Keratinocyte (primary cell): ENCODE measurements at regions not wholly inside any gene's neighbourhood (a gene's known extent, or its start where the extent isn't known, plus 50 kb on each side); places are given as distances from the start of the nearest gene placed in this dataset.

Source experiments
- DNase-seq: peaks from one replicate; pipeline ENCODE4 v3.0.0-alpha.2; 2011; ENCODE audit warnings: low read depth, missing footprints, low spot score
- FAIRE-seq: peaks from 2 replicates; lab custom pipeline; 2011; peaks lifted over from hg19 to GRCh38; lab: Jason Lieb, UNC
- H2AFZ ChIP-seq: 2 replicates; pipeline ENCODE4 v1.6.0; 2012; ENCODE audit warnings: low read length, control low read depth, inconsistent platforms; ENCODE audit not compliant: control insufficient read depth
- H3K27ac ChIP-seq: 2 replicates; pipeline ENCODE4 v1.5.1; 2011; ENCODE audit warnings: low read length; ENCODE audit not compliant: control insufficient read depth, insufficient read depth
- H3K27me3 ChIP-seq: 3 replicates; pipeline ENCODE4 v1.6.0; 2011; ENCODE audit warnings: low read length; ENCODE audit not compliant: control insufficient read depth, insufficient read depth; ENCODE audit errors: extremely low read depth
- H3K36me3 ChIP-seq, 2 experiments: 2 replicates in 1 of 2; 3 replicates in 1 of 2; pipeline ENCODE4 v1.5.1; 2011; ENCODE audit warnings: low read length in 2 of 2, mild to moderate bottlenecking in 1 of 2; ENCODE audit not compliant: control insufficient read depth in 2 of 2, insufficient read depth in 2 of 2; ENCODE audit errors: extremely low read depth in 1 of 2
- H3K4me1 ChIP-seq: 3 replicates; pipeline ENCODE4 v1.5.1; 2011; ENCODE audit warnings: low read length; ENCODE audit not compliant: control insufficient read depth, insufficient read depth; ENCODE audit errors: extremely low read depth
- H3K4me2 ChIP-seq: 3 replicates; pipeline ENCODE4 v1.6.0; 2011; ENCODE audit warnings: low read depth, low read length; ENCODE audit not compliant: control insufficient read depth, insufficient read depth; ENCODE audit errors: extremely low read depth
- H3K4me3 ChIP-seq, 3 experiments: fragments of 200-600 bp in 1 of 3; sonication (generic) in 1 of 3; 2 replicates in 2 of 3; 3 replicates in 1 of 3; pipeline ENCODE4 v1.5.1; 2011 to 2016; ENCODE audit warnings: low read length in 3 of 3, mild to moderate bottlenecking in 3 of 3, control low read depth in 2 of 3, inconsistent platforms in 1 of 3, low read depth in 1 of 3, mixed read lengths in 1 of 3, mixed run types in 1 of 3, moderate library complexity in 1 of 3; ENCODE audit not compliant: control insufficient read depth in 2 of 3, insufficient read depth in 2 of 3; ENCODE audit errors: extremely low read depth in 1 of 3
- H3K79me2 ChIP-seq: 2 replicates; pipeline ENCODE4 v1.6.0; 2012; ENCODE audit warnings: low read length; ENCODE audit not compliant: control insufficient read depth, insufficient read depth
- H3K9ac ChIP-seq: 3 replicates; pipeline ENCODE4 v1.6.0; 2011; ENCODE audit warnings: low read length; ENCODE audit not compliant: control insufficient read depth, insufficient read depth; ENCODE audit errors: extremely low read depth
- H3K9me1 ChIP-seq: 3 replicates; pipeline ENCODE4 v1.6.0; 2011; ENCODE audit warnings: low read length; ENCODE audit not compliant: control insufficient read depth, insufficient read depth; ENCODE audit errors: extremely low read depth
- H3K9me3 ChIP-seq: 2 replicates; pipeline ENCODE4 v1.5.1; 2012; ENCODE audit warnings: low read depth, low read length; ENCODE audit not compliant: control insufficient read depth
- H4K20me1 ChIP-seq: 3 replicates; pipeline ENCODE4 v1.6.0; 2011; ENCODE audit warnings: low read length; ENCODE audit not compliant: control insufficient read depth, insufficient read depth; ENCODE audit errors: extremely low read depth
- EZH2 ChIP-seq: IDR thresholded peaks from one replicate; pipeline ENCODE4 v1.6.1; 2012; ENCODE audit warnings: inconsistent platforms, mild to moderate bottlenecking, low read length, moderate library complexity
- dilution Hi-C: fragments of 300-500 bp; cut with MboI; formaldehyde crosslinking; loops from one replicate; pipeline ENCODE4 v1.7.0; 2020; ENCODE audit warnings: low sequenced_read_pairs; ENCODE audit not compliant: extremely low pct_ligation_motif_present
- TF ChIP-seq, protein P1 (sequence below), 3 experiments: IDR thresholded peaks in 1 of 3; conservative IDR thresholded peaks in 1 of 3; optimal IDR thresholded peaks in 1 of 3; 2 replicates in 2 of 3; 3 replicates in 1 of 3; pipeline versions ENCODE3 to v1.5.1; 2011; ENCODE audit warnings: low read length in 3 of 3, mild to moderate bottlenecking in 3 of 3, moderate library complexity in 2 of 3, control low read depth in 1 of 3, inconsistent platforms in 1 of 3; ENCODE audit not compliant: insufficient read depth in 2 of 3; ENCODE audit errors: extremely low read depth in 1 of 3

DNA sequence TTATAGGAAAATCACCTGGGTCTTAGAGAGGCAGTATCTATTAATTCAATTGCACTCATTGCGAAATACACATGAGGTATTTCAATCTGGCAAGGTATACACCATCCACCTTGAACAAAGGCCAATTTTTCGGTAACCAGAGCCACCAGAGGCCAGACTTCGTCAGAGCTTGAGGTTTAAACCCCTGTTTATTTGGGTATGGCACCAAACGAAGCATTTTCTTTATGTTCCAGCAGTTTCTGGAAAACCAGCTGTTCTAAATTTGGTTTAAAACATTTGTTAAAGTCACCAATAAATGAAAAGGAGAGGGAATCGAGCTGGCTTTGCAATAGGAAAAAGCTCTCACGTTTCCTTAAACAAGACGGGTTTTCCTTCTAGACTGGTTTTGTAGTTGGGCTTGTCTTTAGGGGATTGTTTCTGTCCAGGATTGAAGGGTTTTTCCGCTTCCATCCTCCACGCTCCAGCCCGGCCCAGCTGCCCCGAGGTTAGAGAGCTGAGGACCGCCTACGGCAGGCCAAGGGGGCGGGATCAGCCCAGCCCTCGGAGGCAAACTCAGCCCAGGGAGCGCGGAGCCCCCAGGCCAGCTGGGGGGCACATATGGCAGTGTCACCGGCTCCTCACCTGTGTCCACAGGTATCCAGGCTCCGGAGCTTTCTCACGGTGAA lies 539.4 kb upstream of the MGMT start:
- no peaks in the 10 kb centered on the region for H3K27me3 ChIP-seq
- no peaks in the 10 kb centered on the region for H4K20me1 ChIP-seq
- no peak overlapping the region for H3K4me2 ChIP-seq
- FAIRE-seq = no peak
- H2AFZ ChIP-seq = no peak overlapping the region
- no peak for DNase-seq
- no peak overlapping the region for H3K4me3 ChIP-seq
- H3K4me1 ChIP-seq = no peaks in the 10 kb centered on the region
- H3K9ac ChIP-seq = no peak overlapping the region
- no peaks in the 10 kb centered on the region for H3K79me2 ChIP-seq
- TF ChIP-seq EZH2 = no peak
- TF ChIP-seq, protein P1, sequence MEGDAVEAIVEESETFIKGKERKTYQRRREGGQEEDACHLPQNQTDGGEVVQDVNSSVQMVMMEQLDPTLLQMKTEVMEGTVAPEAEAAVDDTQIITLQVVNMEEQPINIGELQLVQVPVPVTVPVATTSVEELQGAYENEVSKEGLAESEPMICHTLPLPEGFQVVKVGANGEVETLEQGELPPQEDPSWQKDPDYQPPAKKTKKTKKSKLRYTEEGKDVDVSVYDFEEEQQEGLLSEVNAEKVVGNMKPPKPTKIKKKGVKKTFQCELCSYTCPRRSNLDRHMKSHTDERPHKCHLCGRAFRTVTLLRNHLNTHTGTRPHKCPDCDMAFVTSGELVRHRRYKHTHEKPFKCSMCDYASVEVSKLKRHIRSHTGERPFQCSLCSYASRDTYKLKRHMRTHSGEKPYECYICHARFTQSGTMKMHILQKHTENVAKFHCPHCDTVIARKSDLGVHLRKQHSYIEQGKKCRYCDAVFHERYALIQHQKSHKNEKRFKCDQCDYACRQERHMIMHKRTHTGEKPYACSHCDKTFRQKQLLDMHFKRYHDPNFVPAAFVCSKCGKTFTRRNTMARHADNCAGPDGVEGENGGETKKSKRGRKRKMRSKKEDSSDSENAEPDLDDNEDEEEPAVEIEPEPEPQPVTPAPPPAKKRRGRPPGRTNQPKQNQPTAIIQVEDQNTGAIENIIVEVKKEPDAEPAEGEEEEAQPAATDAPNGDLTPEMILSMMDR (optimal IDR thresholded peaks at IDR 0.05 in 1 of 3, IDR thresholded peaks at IDR 0.05 in 1 of 3, conservative IDR thresholded peaks at IDR 0.05 in 1 of 3; ENCODE audit: extremely low read depth in 1 of 3, insufficient read depth in 2 of 3, low read length in 3 of 3) = no peak
- no peak overlapping the region for H3K27ac ChIP-seq
- no peaks in the 10 kb centered on the region for H3K9me1 ChIP-seq
- dilution Hi-C loops = no loop called here
- no peaks in the 10 kb centered on the region for H3K9me3 ChIP-seq
- H3K36me3 ChIP-seq = no peaks in the 10 kb centered on the region

GRCh38 chr10:128928231-128928836 lies 538.7 kb upstream of the MGMT start:
- Histone ChIP-seq H3K4me3 (no peak overlapping the region), H3K27ac (no peak overlapping the region), H3K9me1 (no peaks in the 10 kb centered on the region), H3K79me2 (no peaks in the 10 kb centered on the region), H3K36me3 (no peaks in the 10 kb centered on the region), H3K4me1 (no peaks in the 10 kb centered on the region), H2AFZ (no peak overlapping the region), H3K9ac (no peak overlapping the region), H3K4me2 (no peak overlapping the region), H4K20me1 (no peaks in the 10 kb centered on the region), H3K27me3 (no peaks in the 10 kb centered on the region), H3K9me3 (no peaks in the 10 kb centered on the region)
- no peak for FAIRE-seq
- dilution Hi-C loops = no loop called here
- TF ChIP-seq, protein P1 (optimal IDR thresholded peaks at IDR 0.05 in 1 of 3, IDR thresholded peaks at IDR 0.05 in 1 of 3, conservative IDR thresholded peaks at IDR 0.05 in 1 of 3; ENCODE audit: extremely low read depth in 1 of 3, insufficient read depth in 2 of 3, low read length in 3 of 3) = no peak
- no peak for TF ChIP-seq EZH2
- no peak for DNase-seq
